Breast epithelium (tissue), 4 donors: ENCODE measurements at regions not wholly inside any gene's neighbourhood (a gene's known extent, or its start where the extent isn't known, plus 50 kb on each side); places are given as distances from the start of the nearest gene placed in this dataset.

Source experiments
- DNase-seq, 2 donors: peaks; one replicate each; pipeline ENCODE4 v3.0.0-alpha.2; 2019; ENCODE audit warnings: low spot score in 2 of 2
- H3K27ac ChIP-seq, 2 donors: fragments of 200-600 bp; sonication (generic) in 1 of 2; one replicate each; pipeline ENCODE4 v1.5.1; 2016 to 2019; ENCODE audit warnings: mild to moderate bottlenecking in 1 of 2
- H3K27me3 ChIP-seq, 2 donors: fragments of 200-600 bp; sonication (generic) in 1 of 2; one replicate each; pipeline versions ENCODE4 v1.5.1 to v1.6.0; 2017 to 2019; ENCODE audit warnings: control low read depth in 1 of 2, mild to moderate bottlenecking in 1 of 2
- H3K36me3 ChIP-seq: fragments of 200-600 bp; one replicate; pipeline ENCODE4 v1.5.1; 2019
- H3K4me1 ChIP-seq, 2 donors: fragments of 200-600 bp; sonication (generic); one replicate each; pipeline ENCODE4 v1.5.1; 2016 to 2019; ENCODE audit warnings: control low read depth in 1 of 2
- H3K4me3 ChIP-seq, 3 donors: fragments of 200-600 bp; sonication (generic); 1 replicate in 2 of 3; 2 replicates in 1 of 3; pipeline ENCODE4 v1.5.1; 2016 to 2019; ENCODE audit warnings: mild to moderate bottlenecking in 3 of 3, moderate library complexity in 2 of 3
- H3K9me3 ChIP-seq, 2 donors: fragments of 200-600 bp; sonication (generic) in 1 of 2; one replicate each; pipeline ENCODE4 v1.5.1; 2016 to 2019; ENCODE audit warnings: control low read depth in 1 of 2
- CTCF ChIP-seq, 3 donors: fragments of 450-650 bp; IDR thresholded peaks; one replicate each; pipeline ENCODE4 v1.5.1; 2016 to 2017; ENCODE audit warnings: antibody characterized with exemption in 3 of 3, mild to moderate bottlenecking in 3 of 3, moderate library complexity in 3 of 3
- POLR2A ChIP-seq: fragments of 450-650 bp; IDR thresholded peaks from one replicate; pipeline ENCODE4 v1.6.1; 2016; ENCODE audit warnings: antibody characterized with exemption, mild to moderate bottlenecking, moderate library complexity
- POLR2AphosphoS5 ChIP-seq, 3 donors: sonication (generic); formaldehyde crosslinking; IDR thresholded peaks; one replicate each; pipeline ENCODE4 v1.6.1; 2017; ENCODE audit warnings: antibody characterized with exemption in 3 of 3
- intact Hi-C: fragments of 100-400 bp; cut with DNase I; formaldehyde crosslinking; loops from one replicate; pipeline ENCODE4 v1.15.1; 2023; ENCODE audit warnings: low total_unique reads

- H3K4me3 ChIP-seq: no peak overlapping the region
- no peak overlapping the region for H3K27ac ChIP-seq
- H3K27me3 ChIP-seq: no peaks in the 10 kb centered on the region
- H3K9me3 ChIP-seq: no peaks in the 10 kb centered on the region
- no peaks in the 10 kb centered on the region for H3K36me3 ChIP-seq
- TF ChIP-seq CTCF (IDR thresholded peaks at IDR 0.05) (no peak), POLR2A (no peak), POLR2AphosphoS5 (IDR thresholded peaks at IDR 0.05) (no peak)
- no peak for DNase-seq
- no peaks in the 10 kb centered on the region for H3K4me1 ChIP-seq
- intact Hi-C loops: no loop called here
Observed at GRCh38 chr4:126698224-126698623, 934.5 kb upstream of the INTU start.

GRCh38 chr4:126701756-126702155 is 931.0 kb upstream of the INTU start:
- no peak for TF ChIP-seq POLR2AphosphoS5 (IDR thresholded peaks at IDR 0.05)
- no peak for TF ChIP-seq CTCF (IDR thresholded peaks at IDR 0.05)
- no peak for TF ChIP-seq POLR2A
- DNase-seq: no peak
- no peak overlapping the region for H3K4me3 ChIP-seq
- intact Hi-C loops: no loop called here
- no peaks in the 10 kb centered on the region for H3K9me3 ChIP-seq
- H3K36me3 ChIP-seq: no peaks in the 10 kb centered on the region
- H3K27me3 ChIP-seq: no peaks in the 10 kb centered on the region
- no peak overlapping the region for H3K27ac ChIP-seq
- H3K4me1 ChIP-seq: no peaks in the 10 kb centered on the region

- H3K9me3 ChIP-seq: no peaks in the 10 kb centered on the region
- H3K36me3 ChIP-seq: no peaks in the 10 kb centered on the region
- no peak overlapping the region for H3K27ac ChIP-seq
- no peak for DNase-seq
- H3K27me3 ChIP-seq: no peaks in the 10 kb centered on the region
- TF ChIP-seq CTCF (IDR thresholded peaks at IDR 0.05) (no peak), POLR2AphosphoS5 (IDR thresholded peaks at IDR 0.05) (no peak), POLR2A (no peak)
- no peaks in the 10 kb centered on the region for H3K4me1 ChIP-seq
- no peak overlapping the region for H3K4me3 ChIP-seq
- intact Hi-C loops: no loop called here
Observed at GRCh38 chr4:126702747-126703146, 930.0 kb upstream of the INTU start.

GRCh38 chr4:126705266-126705665 is 927.5 kb upstream of the INTU start:
- TF ChIP-seq POLR2A: no peak
- no peak for TF ChIP-seq POLR2AphosphoS5 (IDR thresholded peaks at IDR 0.05)
- TF ChIP-seq CTCF (IDR thresholded peaks at IDR 0.05): no peak
- H3K27ac ChIP-seq: no peak overlapping the region
- H3K4me1 ChIP-seq: no peaks in the 10 kb centered on the region
- DNase-seq: no peak
- H3K27me3 ChIP-seq: no peaks in the 10 kb centered on the region
- no peaks in the 10 kb centered on the region for H3K36me3 ChIP-seq
- H3K9me3 ChIP-seq: no peaks in the 10 kb centered on the region
- H3K4me3 ChIP-seq: no peak overlapping the region
- intact Hi-C loops: no loop called here

- no peak for DNase-seq
- no peaks in the 10 kb centered on the region for H3K36me3 ChIP-seq
- H3K4me1 ChIP-seq: no peaks in the 10 kb centered on the region
- no peak overlapping the region for H3K4me3 ChIP-seq
- intact Hi-C loops: no loop called here
- TF ChIP-seq POLR2AphosphoS5 (IDR thresholded peaks at IDR 0.05): no peak
- TF ChIP-seq POLR2A: no peak
- TF ChIP-seq CTCF (IDR thresholded peaks at IDR 0.05): no peak
- no peaks in the 10 kb centered on the region for H3K27me3 ChIP-seq
- H3K9me3 ChIP-seq: no peaks in the 10 kb centered on the region
- no peak overlapping the region for H3K27ac ChIP-seq
Observed at GRCh38 chr4:126708716-126709115, 924.0 kb upstream of the INTU start.
